PC-9 (cell line): ENCODE measurements at regions not wholly inside any gene's neighbourhood (a gene's known extent, or its start where the extent isn't known, plus 50 kb on each side); places are given as distances from the start of the nearest gene placed in this dataset.

Experiments used
- BruUV-seq: library from RNA; stranded (reverse); fragments of 400-500 nt; replicated peaks from 2 replicates; lab custom pipeline; 2021; lab: Mats Ljungman, UMichigan
- CTCF ChIA-PET: fragments of 300-600 bp; sonication (Branson Sonifier 250); formaldehyde crosslinking; loops from one replicate; lab custom pipeline; 2022; ENCODE audit warnings: antibody characterized with exemption; lab: Charles Lee
- POLR2A ChIA-PET: fragments of 300-600 bp; sonication (Branson Sonifier 250); formaldehyde crosslinking; loops from one replicate; lab custom pipeline; 2022; ENCODE audit warnings: antibody characterized with exemption; ENCODE audit not compliant: unreplicated experiment; lab: Charles Lee
- DNase-seq, 2 experiments: peaks; one replicate each; pipeline versions ENCODE4 v3.0.0 to v3.0.0-alpha.2; 2015 to 2022; ENCODE audit warnings: mixed read lengths in 1 of 2
- H2AFZ ChIP-seq: fragments of 200-600 bp; sonication (generic); 2 replicates; pipeline ENCODE4 v1.8.1; 2017; ENCODE audit warnings: antibody characterized with exemption
- H3F3A ChIP-seq: fragments of 200-600 bp; sonication (generic); 2 replicates; pipeline ENCODE4 v1.8.1; 2017; ENCODE audit warnings: antibody characterized with exemption, mild to moderate bottlenecking, low read depth; ENCODE audit not compliant: insufficient read depth
- H3K27ac ChIP-seq: fragments of 200-600 bp; sonication (generic); 2 replicates; pipeline ENCODE4 v1.6.1; 2016; ENCODE audit warnings: mixed run types
- H3K27me3 ChIP-seq: fragments of 200-600 bp; sonication (generic); 2 replicates; pipeline ENCODE4 v1.6.1; 2016; ENCODE audit warnings: low read depth, mixed run types; ENCODE audit not compliant: insufficient read depth
- H3K36me3 ChIP-seq: fragments of 200-600 bp; sonication (generic); 2 replicates; pipeline ENCODE4 v1.6.1; 2016; ENCODE audit warnings: low read depth, mixed run types
- H3K4me1 ChIP-seq: fragments of 200-600 bp; sonication (generic); replicated peaks from 2 replicates; pipeline ENCODE4 v1.6.1; 2016; ENCODE audit warnings: mixed run types; ENCODE audit not compliant: insufficient read depth
- H3K4me2 ChIP-seq: fragments of 200-600 bp; sonication (generic); 2 replicates; pipeline ENCODE4 v1.6.1; 2017; ENCODE audit warnings: mixed run types
- H3K4me3 ChIP-seq: fragments of 200-600 bp; sonication (generic); 2 replicates; pipeline ENCODE4 v1.6.1; 2016; ENCODE audit warnings: mixed run types
- H3K79me2 ChIP-seq: fragments of 200-600 bp; sonication (generic); 2 replicates; pipeline ENCODE4 v1.6.1; 2017; ENCODE audit warnings: low read depth, mixed run types
- H3K9me2 ChIP-seq: fragments of 200-600 bp; sonication (generic); 2 replicates; pipeline ENCODE4 v1.8.1; 2017; ENCODE audit warnings: mild to moderate bottlenecking; ENCODE audit not compliant: insufficient read depth
- H3K9me3 ChIP-seq: fragments of 200-600 bp; sonication (generic); 2 replicates; pipeline ENCODE4 v1.8.1; 2016; ENCODE audit warnings: low read depth; ENCODE audit not compliant: insufficient read depth
- H4K20me1 ChIP-seq: fragments of 200-600 bp; sonication (generic); 2 replicates; pipeline ENCODE4 v1.8.1; 2017; ENCODE audit not compliant: insufficient read depth
- CTCF ChIP-seq: fragments of 200-600 bp; sonication (generic); conservative IDR thresholded peaks from 2 replicates; pipeline ENCODE4 v1.6.1; 2017; ENCODE audit warnings: mixed run types, antibody characterized with exemption, mild to moderate bottlenecking, moderate library complexity
- EZH2 ChIP-seq: fragments of 200-600 bp; sonication (generic); IDR thresholded peaks from 2 replicates; pipeline ENCODE4 v1.8.0; 2017; ENCODE audit warnings: antibody characterized with exemption, low read depth
- intact Hi-C: fragments of 100-400 bp; cut with micrococcal nuclease; formaldehyde crosslinking; loops from one replicate; pipeline ENCODE4 v1.10.0; 2022; ENCODE audit not compliant: unreplicated experiment

GRCh38 chr3:164657631-164658030 is 420.7 kb downstream of the SI start:
- Histone ChIP-seq H3K79me2 (no peaks in the 10 kb centered on the region), H3K27ac (no peak overlapping the region), H4K20me1 (no peaks in the 10 kb centered on the region), H3K9me3 (no peaks in the 10 kb centered on the region), H2AFZ (no peak overlapping the region), H3K4me3 (no peak overlapping the region), H3K4me1 (no peaks in the 10 kb centered on the region), H3K9me2 (no peaks in the 10 kb centered on the region), H3K36me3 (no peaks in the 10 kb centered on the region), H3K27me3 (no peaks in the 10 kb centered on the region), H3K4me2 (no peak overlapping the region), H3F3A (no peaks in the 10 kb centered on the region)
- DNase-seq: no peak
- TF ChIP-seq EZH2: no peak
- no peak for TF ChIP-seq CTCF
- no TSS peak for BruUV-seq
- ChIA-PET POLR2A (no interaction called here), CTCF (no interaction called here)
- intact Hi-C loops: no loop called here

- H3F3A ChIP-seq: no peaks in the 10 kb centered on the region
- ChIA-PET POLR2A (no interaction called here), CTCF (no interaction called here)
- no TSS peak for BruUV-seq
- no peaks in the 10 kb centered on the region for H3K9me2 ChIP-seq
- no peak overlapping the region for H3K4me3 ChIP-seq
- no peaks in the 10 kb centered on the region for H3K27me3 ChIP-seq
- no peak for DNase-seq
- H4K20me1 ChIP-seq: no peaks in the 10 kb centered on the region
- no peak overlapping the region for H3K27ac ChIP-seq
- no peaks in the 10 kb centered on the region for H3K9me3 ChIP-seq
- intact Hi-C loops: no loop called here
- TF ChIP-seq CTCF (no peak), EZH2 (no peak)
- no peak overlapping the region for H2AFZ ChIP-seq
- no peaks in the 10 kb centered on the region for H3K79me2 ChIP-seq
- no peaks in the 10 kb centered on the region for H3K4me1 ChIP-seq
- no peaks in the 10 kb centered on the region for H3K36me3 ChIP-seq
- no peak overlapping the region for H3K4me2 ChIP-seq
Observed at GRCh38 chr3:164655462-164655861, 422.8 kb downstream of the SI start.

- Histone ChIP-seq H3K4me1 (no peaks in the 10 kb centered on the region), H3K9me2 (no peaks in the 10 kb centered on the region), H3F3A (no peaks in the 10 kb centered on the region), H3K27ac (no peak overlapping the region), H3K9me3 (no peaks in the 10 kb centered on the region), H3K27me3 (no peaks in the 10 kb centered on the region), H2AFZ (no peak overlapping the region), H3K4me3 (no peak overlapping the region), H3K79me2 (no peaks in the 10 kb centered on the region), H3K36me3 (no peaks in the 10 kb centered on the region), H4K20me1 (no peaks in the 10 kb centered on the region), H3K4me2 (no peak overlapping the region)
- intact Hi-C loops: no loop called here
- DNase-seq: no peak
- TF ChIP-seq EZH2 (no peak), CTCF (no peak)
- BruUV-seq: no TSS peak
- ChIA-PET POLR2A (no interaction called here), CTCF (no interaction called here)
Observed at GRCh38 chr3:164641071-164641470, 437.2 kb downstream of the SI start.
